Urinary bladder (tissue), 3 donors: ENCODE measurements at regions not wholly inside any gene's neighbourhood (a gene's known extent, or its start where the extent isn't known, plus 50 kb on each side); places are given as distances from the start of the nearest gene placed in this dataset.

Source experiments
- DNase-seq: peaks from one replicate; pipeline ENCODE4 v3.0.0-alpha.2; 2015; ENCODE audit errors: extremely low spot score
- H3K27ac ChIP-seq: one replicate; pipeline ENCODE4 v1.5.1; 2013; ENCODE audit warnings: low read depth, mild to moderate bottlenecking, moderate library complexity
- H3K36me3 ChIP-seq: one replicate; pipeline ENCODE4 v1.6.1; 2013; ENCODE audit warnings: mild to moderate bottlenecking, moderate library complexity; ENCODE audit not compliant: insufficient read depth
- H3K4me1 ChIP-seq: one replicate; pipeline ENCODE4 v1.6.1; 2013; ENCODE audit warnings: mild to moderate bottlenecking, moderate library complexity; ENCODE audit not compliant: insufficient read depth
- H3K4me3 ChIP-seq: one replicate; pipeline ENCODE4 v1.5.1; 2013; ENCODE audit warnings: low read depth, low read length
- WGBS: extraction: QIAGEN DNeasy Blood & Tissue Kit; methylation state at CpG from one replicate; pipeline ENCODE4 v1.1.7; 2013; 5-methylcytosine and 5-hydroxymethylcytosine counted together
- donor health status: healthy with polysubstance abuse.
- donor health status: healthy.

- no peaks in the 10 kb centered on the region for H3K36me3 ChIP-seq
- WGBS, result 85% methylated on average over 3 of the region's 3 CpGs
- no peak overlapping the region for H3K4me3 ChIP-seq
Measured at GRCh38 chr1:58003988-58004387, 542.5 kb downstream of the OMA1 start.

GRCh38 chr1:58003059-58003458 lies 543.5 kb downstream of the OMA1 start:
- no peaks in the 10 kb centered on the region for H3K36me3 ChIP-seq
- H3K4me3 ChIP-seq, result no peak overlapping the region
- no peaks in the 10 kb centered on the region for H3K4me1 ChIP-seq
- DNase-seq, result no peak
- no peak overlapping the region for H3K27ac ChIP-seq
- WGBS, result 70% methylated on average over 3 of the region's 3 CpGs

More at GRCh38 chr1:58003988-58004387, 542.5 kb downstream of the OMA1 start:
- no peaks in the 10 kb centered on the region for H3K4me1 ChIP-seq
- no peak overlapping the region for H3K27ac ChIP-seq
- no peak for DNase-seq

- H3K36me3 ChIP-seq, result no peaks in the 10 kb centered on the region
- H3K27ac ChIP-seq, result no peak overlapping the region
- no peaks in the 10 kb centered on the region for H3K4me1 ChIP-seq
- DNase-seq, result no peak
- H3K4me3 ChIP-seq, result no peak overlapping the region
- WGBS, result 77% methylated on average over 1 of the region's 1 CpG
Measured at GRCh38 chr1:58000821-58001220, 545.7 kb downstream of the OMA1 start.

- Histone ChIP-seq H3K4me1 (no peaks in the 10 kb centered on the region), H3K27ac (no peak overlapping the region), H3K36me3 (no peaks in the 10 kb centered on the region), H3K4me3 (no peak overlapping the region)
- DNase-seq, result no peak
- WGBS, result 40% methylated on average over 1 of the region's 1 CpG
Measured at GRCh38 chr1:58000116-58000515, 546.4 kb downstream of the OMA1 start.

- no peak for DNase-seq
- Histone ChIP-seq H3K4me3 (no peak overlapping the region), H3K36me3 (no peaks in the 10 kb centered on the region), H3K4me1 (no peaks in the 10 kb centered on the region), H3K27ac (no peak overlapping the region)
- WGBS, result 57% methylated on average over 2 of the region's 2 CpGs
Measured at GRCh38 chr1:57996400-57996799, 550.1 kb downstream of the OMA1 start.

GRCh38 chr1:57991289-57991688 lies 555.2 kb downstream of the OMA1 start:
- no peak for DNase-seq
- Histone ChIP-seq H3K4me3 (no peak overlapping the region), H3K4me1 (no peaks in the 10 kb centered on the region), H3K36me3 (no peaks in the 10 kb centered on the region), H3K27ac (no peak overlapping the region)
- 90% methylated on average over 7 of the region's 7 CpGs for WGBS

- no peaks in the 10 kb centered on the region for H3K36me3 ChIP-seq
- no peaks in the 10 kb centered on the region for H3K4me1 ChIP-seq
- H3K4me3 ChIP-seq, result no peak overlapping the region
- 79% methylated on average over 1 of the region's 1 CpG for WGBS
- DNase-seq, result no peak
- no peak overlapping the region for H3K27ac ChIP-seq
Measured at GRCh38 chr1:57989877-57990276, 556.6 kb downstream of the OMA1 start.

- Histone ChIP-seq H3K36me3 (no peaks in the 10 kb centered on the region), H3K4me1 (no peaks in the 10 kb centered on the region), H3K27ac (no peak overlapping the region), H3K4me3 (no peak overlapping the region)
- 52% methylated on average over 4 of the region's 4 CpGs for WGBS
- DNase-seq, result no peak
Measured at GRCh38 chr1:57987523-57987922, 559.0 kb downstream of the OMA1 start.

GRCh38 chr1:57986432-57986831 lies 560.1 kb downstream of the OMA1 start:
- no peak for DNase-seq
- no peak overlapping the region for H3K4me3 ChIP-seq
- H3K27ac ChIP-seq, result no peak overlapping the region
- no peaks in the 10 kb centered on the region for H3K36me3 ChIP-seq
- 62% methylated on average over 5 of the region's 5 CpGs for WGBS
- H3K4me1 ChIP-seq, result no peaks in the 10 kb centered on the region

GRCh38 chr1:57984277-57984676 lies 560.4 kb upstream of the DAB1 start:
- no peak for DNase-seq
- Histone ChIP-seq H3K4me3 (no peak overlapping the region), H3K36me3 (no peaks in the 10 kb centered on the region), H3K27ac (no peak overlapping the region), H3K4me1 (no peaks in the 10 kb centered on the region)

- Histone ChIP-seq H3K36me3 (no peaks in the 10 kb centered on the region), H3K4me1 (no peaks in the 10 kb centered on the region), H3K4me3 (no peak overlapping the region), H3K27ac (no peak overlapping the region)
- DNase-seq, result no peak
- 78% methylated on average over 3 of the region's 3 CpGs for WGBS
Measured at GRCh38 chr1:57983441-57983840, 559.6 kb upstream of the DAB1 start.

GRCh38 chr1:57982852-57983251 lies 559.0 kb upstream of the DAB1 start:
- no peak overlapping the region for H3K27ac ChIP-seq
- no peak overlapping the region for H3K4me3 ChIP-seq
- H3K4me1 ChIP-seq, result no peaks in the 10 kb centered on the region
- WGBS, result 62% methylated on average over 4 of the region's 4 CpGs
- H3K36me3 ChIP-seq, result no peaks in the 10 kb centered on the region
- DNase-seq, result no peak

- H3K4me3 ChIP-seq, result no peak overlapping the region
- H3K36me3 ChIP-seq, result no peaks in the 10 kb centered on the region
- WGBS, result 71% methylated on average over 5 of the region's 5 CpGs
- H3K4me1 ChIP-seq, result no peaks in the 10 kb centered on the region
- H3K27ac ChIP-seq, result no peak overlapping the region
- DNase-seq, result no peak
Measured at GRCh38 chr1:57976216-57976615, 552.4 kb upstream of the DAB1 start.

- WGBS, result 84% methylated on average over 5 of the region's 5 CpGs
- H3K27ac ChIP-seq, result no peak overlapping the region
- no peaks in the 10 kb centered on the region for H3K4me1 ChIP-seq
- H3K4me3 ChIP-seq, result no peak overlapping the region
- no peaks in the 10 kb centered on the region for H3K36me3 ChIP-seq
- DNase-seq, result no peak
Measured at GRCh38 chr1:57968321-57968720, 544.5 kb upstream of the DAB1 start.

- no peaks in the 10 kb centered on the region for H3K36me3 ChIP-seq
- no peak overlapping the region for H3K27ac ChIP-seq
- DNase-seq, result no peak
- no peak overlapping the region for H3K4me3 ChIP-seq
- H3K4me1 ChIP-seq, result no peaks in the 10 kb centered on the region
- whole genome bisulfite sequencing, result 47% methylated on average over 3 of the region's 3 CpGs
Measured at GRCh38 chr1:57966751-57967406, 543.0 kb upstream of the DAB1 start.
